Panc1 (cell line): ENCODE measurements at regions not wholly inside any gene's neighbourhood (a gene's known extent, or its start where the extent isn't known, plus 50 kb on each side); places are given as distances from the start of the nearest gene placed in this dataset.

Experiments
- ATAC-seq: fragments of 200-7000 bp; cut with Tn5 transposase; 2 replicates; pipeline ENCODE4 v1.9.1; 2020; ENCODE audit warnings: mild to moderate bottlenecking, moderate library complexity
- BruUV-seq: library from RNA; stranded (reverse); fragments of 400-500 nt; replicated peaks from 2 replicates; lab custom pipeline; 2021; lab: Mats Ljungman, UMichigan
- CTCF ChIA-PET: fragments of 300-600 bp; sonication (Branson Sonifier 250); formaldehyde crosslinking; loops from one replicate; lab custom pipeline; 2022; ENCODE audit warnings: antibody characterized with exemption; lab: Charles Lee
- POLR2A ChIA-PET: fragments of 300-600 bp; sonication (Branson Sonifier 250); formaldehyde crosslinking; loops from one replicate; lab custom pipeline; 2022; ENCODE audit warnings: antibody characterized with exemption; lab: Charles Lee
- DNase-seq: peaks from one replicate; pipeline ENCODE4 v3.0.0-alpha.2; 2010; ENCODE audit warnings: low read depth, low spot score
- H3K27ac ChIP-seq: 2 replicates; pipeline ENCODE4 v1.5.1; 2011; ENCODE audit warnings: mild to moderate bottlenecking, low read length, inconsistent platforms
- H3K27me3 ChIP-seq: fragments of 200-500 bp; sonication (Bioruptor generic); 2 replicates; pipeline ENCODE4 v1.6.0; 2014; ENCODE audit warnings: low read length, inconsistent platforms; ENCODE audit not compliant: control insufficient read depth, insufficient read depth
- H3K36me3 ChIP-seq: fragments of 200-500 bp; sonication (Bioruptor generic); 2 replicates; pipeline ENCODE4 v1.5.1; 2014; ENCODE audit warnings: inconsistent platforms, mild to moderate bottlenecking, low read length, moderate library complexity; ENCODE audit not compliant: control insufficient read depth, insufficient read depth
- H3K4me1 ChIP-seq: 2 replicates; pipeline ENCODE4 v1.5.1; 2011; ENCODE audit warnings: inconsistent platforms, mild to moderate bottlenecking, low read length, moderate library complexity; ENCODE audit not compliant: control insufficient read depth, insufficient read depth
- H3K4me3 ChIP-seq, 2 experiments: 2 replicates each; pipeline ENCODE4 v1.5.1; 2011 to 2012; ENCODE audit warnings: low read depth in 2 of 2, low read length in 2 of 2, mild to moderate bottlenecking in 2 of 2, inconsistent platforms in 1 of 2, moderate library complexity in 1 of 2
- H3K9me3 ChIP-seq: fragments of 200-500 bp; sonication (Bioruptor generic); 2 replicates; pipeline ENCODE4 v1.5.1; 2014; ENCODE audit warnings: low read depth, mild to moderate bottlenecking, inconsistent platforms, low read length, moderate library complexity; ENCODE audit not compliant: control insufficient read depth, insufficient read depth
- CTCF ChIP-seq: fragments of 450-650 bp; IDR thresholded peaks from 2 replicates; pipeline ENCODE4 v1.5.1; 2017; ENCODE audit warnings: mild to moderate bottlenecking
- POLR2AphosphoS5 ChIP-seq: IDR thresholded peaks from 2 replicates; pipeline ENCODE4 v1.6.1; 2012; ENCODE audit warnings: mild to moderate bottlenecking, low read depth, low read length, moderate library complexity
- REST ChIP-seq, 2 experiments: IDR thresholded peaks; 2 replicates each; pipeline ENCODE4 v1.6.1; 2011 to 2012; ENCODE audit warnings: low read depth in 2 of 2, control low read depth in 1 of 2, low read length in 1 of 2, mild to moderate bottlenecking in 1 of 2, moderate library complexity in 1 of 2; ENCODE audit not compliant: insufficient read depth in 1 of 2
- SIN3A ChIP-seq: IDR thresholded peaks from 2 replicates; pipeline ENCODE4 v1.6.1; 2012; ENCODE audit warnings: low read depth, mild to moderate bottlenecking, low read length, moderate library complexity, borderline replicate concordance; ENCODE audit not compliant: insufficient read depth
- TCF7L2 ChIP-seq: IDR thresholded peaks from 2 replicates; pipeline ENCODE4 v1.6.1; 2011; ENCODE audit warnings: mild to moderate bottlenecking, low read depth, low read length, inconsistent platforms
- in situ Hi-C: cut with HindIII; loops from 2 replicates; pipeline ENCODE4 v1.10.0; 2016; ENCODE audit warnings: low sequenced_read_pairs, low pct_unique_long_range_greater_than_20kb
- intact Hi-C: fragments of 100-400 bp; cut with micrococcal nuclease; formaldehyde crosslinking; loops from one replicate; pipeline ENCODE4 v1.10.0; 2022; ENCODE audit not compliant: unreplicated experiment

- TF ChIP-seq TCF7L2: no peak
- no peak for TF ChIP-seq REST (IDR thresholded peaks at IDR 0.05; ENCODE audit: insufficient read depth in 1 of 2, low read depth in 2 of 2, low read length in 1 of 2)
- no peak for TF ChIP-seq CTCF
- TF ChIP-seq POLR2AphosphoS5: no peak
- no peak for TF ChIP-seq SIN3A
- Histone ChIP-seq H3K9me3 (no peaks in the 10 kb centered on the region), H3K4me1 (no peaks in the 10 kb centered on the region), H3K27me3 (no peaks in the 10 kb centered on the region), H3K27ac (no peak overlapping the region), H3K36me3 (no peaks in the 10 kb centered on the region), H3K4me3 (no peak overlapping the region)
- in situ Hi-C loops (no loop called here), intact Hi-C loops (no loop called here)
- no TSS peak for BruUV-seq
- no peak for DNase-seq
- no peak for ATAC-seq
- CTCF ChIA-PET: no interaction called here
- POLR2A ChIA-PET: no interaction called here
These were observed 1224.7 kb upstream of the CELF4 start for GRCh38 chr18:38790303-38790702.

- no TSS peak for BruUV-seq
- intact Hi-C loops: no loop called here
- Histone ChIP-seq H3K4me3 (no peak overlapping the region), H3K36me3 (no peaks in the 10 kb centered on the region), H3K9me3 (no peaks in the 10 kb centered on the region), H3K27me3 (no peaks in the 10 kb centered on the region), H3K4me1 (no peaks in the 10 kb centered on the region), H3K27ac (no peak overlapping the region)
- in situ Hi-C loops: no loop called here
- no peak for DNase-seq
- ATAC-seq: no peak
- POLR2A ChIA-PET: no interaction called here
- TF ChIP-seq REST (IDR thresholded peaks at IDR 0.05; ENCODE audit: insufficient read depth in 1 of 2, low read depth in 2 of 2, low read length in 1 of 2): no peak
- TF ChIP-seq TCF7L2: no peak
- no peak for TF ChIP-seq CTCF
- TF ChIP-seq SIN3A: no peak
- no peak for TF ChIP-seq POLR2AphosphoS5
- CTCF ChIA-PET: interaction anchor here (0.7 kb wide), 1 partner anchor 1990 kb away, joined by 3 read pairs; no protein-coding TSS in a partner anchor
These were observed 1223.5 kb upstream of the CELF4 start for GRCh38 chr18:38789141-38789540.
